Skeletal muscle satellite cell (primary cell): ENCODE measurements at regions not wholly inside any gene's neighbourhood (a gene's known extent, or its start where the extent isn't known, plus 50 kb on each side); places are given as distances from the start of the nearest gene placed in this dataset.
A peak's percentile ranks its signal among the peaks of the same experiment; 100 is the strongest.

Source experiments
- H3K27me3 ChIP-seq: 2 replicates; pipeline ENCODE4 v1.7.0; 2013; ENCODE audit warnings: low read length; ENCODE audit not compliant: control insufficient read depth, insufficient read depth
- H3K36me3 ChIP-seq: 2 replicates; pipeline ENCODE4 v1.7.0; 2013; ENCODE audit warnings: mild to moderate bottlenecking, control low read depth, low read length; ENCODE audit not compliant: insufficient read depth
- H3K4me1 ChIP-seq: 2 replicates; pipeline ENCODE4 v1.7.0; 2013; ENCODE audit warnings: low read length; ENCODE audit not compliant: control insufficient read depth, insufficient read depth
- H3K4me2 ChIP-seq: 2 replicates; pipeline ENCODE4 v1.7.0; 2013; ENCODE audit warnings: mild to moderate bottlenecking, low read length
- H3K4me3 ChIP-seq: 2 replicates; pipeline ENCODE4 v1.7.0; 2013; ENCODE audit warnings: low read length
- H3K9ac ChIP-seq: 2 replicates; pipeline ENCODE4 v1.7.0; 2013; ENCODE audit warnings: mild to moderate bottlenecking, low read depth, low read length, moderate library complexity
- H3K9me3 ChIP-seq: replicated peaks from 2 replicates; pipeline ENCODE4 v1.7.0; 2013; ENCODE audit warnings: mild to moderate bottlenecking, control low read depth, low read length

- no peaks in the 10 kb centered on the region for H3K36me3 ChIP-seq
- H3K9me3 ChIP-seq, result no peaks in the 10 kb centered on the region
- H3K4me2 ChIP-seq, result no peak overlapping the region
Observed at GRCh38 chr1:58836408-58836807, 52.6 kb upstream of the JUN start.

GRCh38 chr1:58837886-58838285 is 54.0 kb upstream of the JUN start:
- Histone ChIP-seq H3K4me3 (no peak overlapping the region), H3K27me3 (no peaks in the 10 kb centered on the region), H3K4me2 (no peak overlapping the region), H3K4me1 (peaks cover 12% of the 10 kb centered on the region), H3K9me3 (no peaks in the 10 kb centered on the region), H3K36me3 (no peaks in the 10 kb centered on the region), H3K9ac (no peak overlapping the region)

More at GRCh38 chr1:58836408-58836807, 52.6 kb upstream of the JUN start:
- Histone ChIP-seq H3K4me1 (peaks cover 12% of the 10 kb centered on the region), H3K27me3 (no peaks in the 10 kb centered on the region), H3K9ac (no peak overlapping the region), H3K4me3 (no peak overlapping the region)

- H3K9me3 ChIP-seq, result no peaks in the 10 kb centered on the region
- no peak overlapping the region for H3K4me2 ChIP-seq
- no peak overlapping the region for H3K4me3 ChIP-seq
- no peaks in the 10 kb centered on the region for H3K36me3 ChIP-seq
- no peaks in the 10 kb centered on the region for H3K27me3 ChIP-seq
- no peak overlapping the region for H3K9ac ChIP-seq
- peaks cover 15% of the 10 kb centered on the region for H3K4me1 ChIP-seq
Observed at GRCh38 chr1:58839147-58839795, 55.4 kb upstream of the JUN start.

- H3K9me3 ChIP-seq, result no peaks in the 10 kb centered on the region
- H3K4me2 ChIP-seq, result peak overlapping the region; percentile 8
- no peaks in the 10 kb centered on the region for H3K27me3 ChIP-seq
- H3K4me3 ChIP-seq, result no peak overlapping the region
- peaks cover 20% of the 10 kb centered on the region for H3K4me1 ChIP-seq
- H3K9ac ChIP-seq, result no peak overlapping the region
- H3K36me3 ChIP-seq, result no peaks in the 10 kb centered on the region
Observed at GRCh38 chr1:58839846-58840835, 56.3 kb upstream of the JUN start.

GRCh38 chr1:58841455-58841854 is 57.6 kb upstream of the JUN start:
- Histone ChIP-seq H3K36me3 (no peaks in the 10 kb centered on the region), H3K4me1 (peaks cover 20% of the 10 kb centered on the region)

GRCh38 chr1:58842941-58843340 is 59.1 kb upstream of the JUN start:
- no peaks in the 10 kb centered on the region for H3K9me3 ChIP-seq
- H3K9ac ChIP-seq, result no peak overlapping the region
- H3K4me3 ChIP-seq, result no peak overlapping the region
- peaks cover 20% of the 10 kb centered on the region for H3K4me1 ChIP-seq
- H3K4me2 ChIP-seq, result no peak overlapping the region
- no peaks in the 10 kb centered on the region for H3K27me3 ChIP-seq
- H3K36me3 ChIP-seq, result no peaks in the 10 kb centered on the region

More at GRCh38 chr1:58841455-58841854, 57.6 kb upstream of the JUN start:
- Histone ChIP-seq H3K4me3 (no peak overlapping the region), H3K9ac (no peak overlapping the region), H3K27me3 (no peaks in the 10 kb centered on the region), H3K4me2 (no peak overlapping the region), H3K9me3 (no peaks in the 10 kb centered on the region)

- Histone ChIP-seq H3K27me3 (no peaks in the 10 kb centered on the region), H3K9me3 (no peaks in the 10 kb centered on the region), H3K36me3 (no peaks in the 10 kb centered on the region), H3K4me1 (peaks cover 29% of the 10 kb centered on the region), H3K4me3 (no peak overlapping the region), H3K9ac (no peak overlapping the region), H3K4me2 (no peak overlapping the region)
Observed at GRCh38 chr1:58844176-58844575, 60.3 kb upstream of the JUN start.

GRCh38 chr1:58845942-58846341 is 62.1 kb upstream of the JUN start:
- no peak overlapping the region for H3K4me3 ChIP-seq
- H3K9me3 ChIP-seq, result no peaks in the 10 kb centered on the region
- no peak overlapping the region for H3K9ac ChIP-seq
- H3K36me3 ChIP-seq, result no peaks in the 10 kb centered on the region
- no peak overlapping the region for H3K4me2 ChIP-seq
- H3K27me3 ChIP-seq, result no peaks in the 10 kb centered on the region
- H3K4me1 ChIP-seq, result peaks cover 34% of the 10 kb centered on the region

- Histone ChIP-seq H3K27me3 (no peaks in the 10 kb centered on the region), H3K4me1 (peaks cover 41% of the 10 kb centered on the region), H3K4me2 (peak overlapping the region; percentile 60), H3K9ac (peak overlapping the region; percentile 70), H3K36me3 (no peaks in the 10 kb centered on the region), H3K4me3 (peak overlapping the region; percentile 6), H3K9me3 (no peaks in the 10 kb centered on the region)
Observed at GRCh38 chr1:58848818-58849411, 65.1 kb upstream of the JUN start.

GRCh38 chr1:58849551-58849950 is 65.7 kb upstream of the JUN start:
- Histone ChIP-seq H3K9me3 (no peaks in the 10 kb centered on the region), H3K4me3 (peak overlapping the region; percentile 15), H3K4me2 (peak overlapping the region; percentile 60), H3K9ac (peak overlapping the region; percentile 70), H3K4me1 (peaks cover 35% of the 10 kb centered on the region), H3K27me3 (no peaks in the 10 kb centered on the region), H3K36me3 (no peaks in the 10 kb centered on the region)

GRCh38 chr1:58850636-58851035 is 66.8 kb upstream of the JUN start:
- H3K4me3 ChIP-seq, result no peak overlapping the region
- H3K9ac ChIP-seq, result no peak overlapping the region
- H3K4me1 ChIP-seq, result peaks cover 33% of the 10 kb centered on the region
- no peak overlapping the region for H3K4me2 ChIP-seq
- no peaks in the 10 kb centered on the region for H3K36me3 ChIP-seq
- H3K27me3 ChIP-seq, result no peaks in the 10 kb centered on the region
- no peaks in the 10 kb centered on the region for H3K9me3 ChIP-seq
